Endothelial cell of umbilical vein (primary cell): ENCODE measurements at regions not wholly inside any gene's neighbourhood (a gene's known extent, or its start where the extent isn't known, plus 50 kb on each side); places are given as distances from the start of the nearest gene placed in this dataset.

ENCODE experiments used
- BruUV-seq: library from RNA; stranded (reverse); fragments of 400-500 nt; replicated peaks from 2 replicates; lab custom pipeline; 2021; lab: Mats Ljungman, UMichigan
- CTCF ChIA-PET: fragments of 300-600, 350-600 bp; sonication (Branson Sonifier 250); formaldehyde crosslinking; loops from one replicate; lab custom pipeline; 2021; ENCODE audit warnings: antibody characterized with exemption, inconsistent platforms; lab: Charles Lee
- POLR2A ChIA-PET: fragments of 300-600, 350-600 bp; sonication (Branson Sonifier 250); formaldehyde crosslinking; loops from one replicate; lab custom pipeline; 2021; ENCODE audit warnings: antibody characterized with exemption, inconsistent platforms; lab: Charles Lee
- DNase-seq: peaks from one replicate; pipeline ENCODE4 v3.0.0-alpha.2; 2011; ENCODE audit warnings: low read depth, low spot score
- FAIRE-seq: peaks from 2 replicates; lab custom pipeline; 2011; peaks lifted over from hg19 to GRCh38; lab: Jason Lieb, UNC
- H2AFZ ChIP-seq: 2 replicates; pipeline ENCODE4 v1.6.0; 2012; ENCODE audit warnings: low read depth, low read length, control low read depth, inconsistent platforms
- H3K27ac ChIP-seq: 2 replicates; pipeline ENCODE4 v1.5.1; 2011; ENCODE audit warnings: low read depth, mild to moderate bottlenecking, control low read depth, low read length, moderate library complexity; ENCODE audit not compliant: insufficient read depth
- H3K27me3 ChIP-seq, 2 experiments: 2 replicates each; pipeline versions ENCODE4 v1.6.0 to v1.6.1; 2011; ENCODE audit warnings: low read length in 2 of 2, mixed read lengths in 1 of 2; ENCODE audit not compliant: control insufficient read depth in 2 of 2, insufficient read depth in 2 of 2
- H3K36me3 ChIP-seq, 2 experiments: 2 replicates in 1 of 2; 3 replicates in 1 of 2; pipeline ENCODE4 v1.5.1; 2011; ENCODE audit warnings: low read length in 2 of 2, mild to moderate bottlenecking in 1 of 2, moderate library complexity in 1 of 2; ENCODE audit not compliant: control insufficient read depth in 2 of 2, insufficient read depth in 2 of 2; ENCODE audit errors: extremely low read depth in 1 of 2
- H3K4me1 ChIP-seq: 3 replicates; pipeline ENCODE4 v1.5.1; 2011; ENCODE audit warnings: mild to moderate bottlenecking, low read length; ENCODE audit not compliant: control insufficient read depth, insufficient read depth; ENCODE audit errors: extremely low read depth
- H3K4me2 ChIP-seq: 2 replicates; pipeline ENCODE4 v1.6.1; 2011; ENCODE audit warnings: low read length, control low read depth, mixed read lengths; ENCODE audit not compliant: insufficient read depth
- H3K4me3 ChIP-seq, 3 experiments: fragments of 200-600 bp in 1 of 3; sonication (generic), shearing (Covaris generic) in 1 of 3; replicated peaks in 1 of 3; 2 replicates each; pipeline ENCODE4 v1.5.1; 2011 to 2016; ENCODE audit warnings: control low read depth in 3 of 3, low read length in 3 of 3, mild to moderate bottlenecking in 2 of 3, inconsistent platforms in 1 of 3, low read depth in 1 of 3, moderate library complexity in 1 of 3; ENCODE audit not compliant: insufficient read depth in 1 of 3
- H3K79me2 ChIP-seq: 2 replicates; pipeline ENCODE4 v1.6.0; 2012; ENCODE audit warnings: low read length, inconsistent platforms; ENCODE audit not compliant: control insufficient read depth, insufficient read depth
- H3K9ac ChIP-seq: replicated peaks from 2 replicates; pipeline ENCODE3; 2011; ENCODE audit warnings: low read length, control low read depth; ENCODE audit not compliant: insufficient read depth; ENCODE audit errors: extremely low read depth
- H3K9me1 ChIP-seq: replicated peaks from 3 replicates; pipeline ENCODE4 v1.6.0; 2011; ENCODE audit warnings: mild to moderate bottlenecking, low read length; ENCODE audit not compliant: control insufficient read depth, insufficient read depth; ENCODE audit errors: extremely low read depth
- H3K9me3 ChIP-seq: replicated peaks from 2 replicates; pipeline ENCODE4 v1.5.1; 2012; ENCODE audit warnings: low read length, inconsistent platforms; ENCODE audit not compliant: control insufficient read depth, insufficient read depth
- H4K20me1 ChIP-seq: replicated peaks from 2 replicates; pipeline ENCODE3; 2011; ENCODE audit warnings: mild to moderate bottlenecking, low read length; ENCODE audit not compliant: control insufficient read depth, insufficient read depth; ENCODE audit errors: extremely low read depth
- EZH2 ChIP-seq: IDR thresholded peaks from 2 replicates; pipeline ENCODE4 v1.6.1; 2012; ENCODE audit warnings: borderline replicate concordance, low read depth, mild to moderate bottlenecking, moderate library complexity, low read length, inconsistent platforms; ENCODE audit not compliant: severe bottlenecking
- FOS ChIP-seq: IDR thresholded peaks from 2 replicates; pipeline ENCODE4 v1.6.1; 2011; ENCODE audit warnings: mild to moderate bottlenecking, low read length, moderate library complexity, borderline replicate concordance; ENCODE audit not compliant: insufficient read depth
- GATA2 ChIP-seq: IDR thresholded peaks from 2 replicates; pipeline ENCODE4 v1.7.0; 2011; ENCODE audit warnings: low read depth, mild to moderate bottlenecking, moderate library complexity, mixed read lengths, low read length; ENCODE audit not compliant: insufficient read length, insufficient read depth
- JUN ChIP-seq: IDR thresholded peaks from 2 replicates; pipeline ENCODE4 v1.6.1; 2011; ENCODE audit warnings: borderline replicate concordance, low read depth; ENCODE audit not compliant: insufficient read length, insufficient read depth
- MYC ChIP-seq: IDR thresholded peaks from one replicate; pipeline ENCODE4 v1.6.1; 2011; ENCODE audit warnings: mild to moderate bottlenecking, low read depth, low read length
- POLR2A ChIP-seq: IDR thresholded peaks from 2 replicates; pipeline ENCODE4 v1.6.1; 2012; ENCODE audit warnings: low read depth, mild to moderate bottlenecking, control low read depth, low read length
- POLR2AphosphoS5 ChIP-seq: IDR thresholded peaks from 2 replicates; pipeline ENCODE4 v1.6.1; 2012; ENCODE audit warnings: low read depth, mild to moderate bottlenecking, control low read depth, low read length, moderate library complexity; ENCODE audit not compliant: insufficient read depth
- dilution Hi-C: fragments of 300-500 bp; cut with MboI; formaldehyde crosslinking; loops from one replicate; pipeline ENCODE4 v1.15.0; 2019; ENCODE audit warnings: low sequenced_read_pairs; ENCODE audit not compliant: extremely low pct_ligation_motif_present
- intact Hi-C: fragments of 100-400 bp; cut with micrococcal nuclease; formaldehyde crosslinking; loops from one replicate; pipeline ENCODE4 v1.10.0; 2022
- TF ChIP-seq, protein P1 (sequence below): IDR thresholded peaks from 2 replicates; pipeline ENCODE4 v1.6.1; 2011; ENCODE audit not compliant: insufficient read depth, insufficient read length
- TF ChIP-seq, protein P2 (sequence below), 2 donors: IDR thresholded peaks; 1 replicate in 1 of 2; 2 replicates in 1 of 2; pipeline ENCODE4 v1.5.1; 2011; ENCODE audit warnings: low read length in 2 of 2, mild to moderate bottlenecking in 2 of 2, moderate library complexity in 2 of 2, control low read depth in 1 of 2, inconsistent platforms in 1 of 2, low read depth in 1 of 2; ENCODE audit not compliant: insufficient read depth in 1 of 2; ENCODE audit errors: extremely low read depth in 1 of 2

DNA sequence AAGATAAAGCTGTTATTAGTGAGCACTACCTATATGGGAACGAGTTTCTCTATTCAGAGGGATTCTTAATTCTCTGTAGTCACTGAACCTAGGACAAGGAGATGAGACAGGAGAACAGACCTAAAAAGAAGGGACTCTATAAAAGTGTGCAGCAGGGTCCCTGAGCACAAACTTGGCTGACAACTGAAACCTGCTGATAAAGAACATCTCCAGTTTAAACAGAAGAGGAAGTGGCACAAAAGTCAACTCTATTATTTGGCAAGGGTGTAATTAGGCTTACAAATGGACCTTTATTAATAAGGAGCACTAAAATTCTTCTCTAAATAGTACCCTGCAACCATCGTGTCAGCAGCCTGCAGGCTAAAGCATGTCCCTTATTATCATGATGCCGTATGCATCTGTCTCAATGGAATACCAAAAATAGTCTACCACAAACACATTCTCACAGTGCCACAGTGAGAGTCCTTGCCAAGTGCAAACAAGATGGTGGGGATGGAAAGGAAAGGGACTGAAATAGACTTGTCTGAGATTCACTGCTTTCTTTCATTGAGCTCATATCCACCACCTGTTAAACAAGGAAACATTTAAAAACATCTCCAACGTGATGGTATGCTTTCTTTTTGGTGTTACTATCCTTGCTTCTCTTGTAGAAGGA lies 260.2 kb downstream of the INSIG2 start:
- Histone ChIP-seq H3K27me3 (no peaks in the 10 kb centered on the region), H3K9me1 (no peaks in the 10 kb centered on the region), H3K4me2 (no peak overlapping the region), H3K79me2 (no peaks in the 10 kb centered on the region), H2AFZ (no peak overlapping the region), H4K20me1 (no peaks in the 10 kb centered on the region), H3K4me3 (no peak overlapping the region), H3K27ac (no peak overlapping the region), H3K4me1 (no peaks in the 10 kb centered on the region), H3K9ac (no peak overlapping the region), H3K9me3 (no peaks in the 10 kb centered on the region), H3K36me3 (no peaks in the 10 kb centered on the region)
- CTCF ChIA-PET, result no interaction called here
- DNase-seq, result no peak
- POLR2A ChIA-PET, result no interaction called here
- TF ChIP-seq, protein P1, sequence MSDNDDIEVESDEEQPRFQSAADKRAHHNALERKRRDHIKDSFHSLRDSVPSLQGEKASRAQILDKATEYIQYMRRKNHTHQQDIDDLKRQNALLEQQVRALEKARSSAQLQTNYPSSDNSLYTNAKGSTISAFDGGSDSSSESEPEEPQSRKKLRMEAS, result no peak
- TF ChIP-seq JUN (no peak), EZH2 (no peak), MYC (no peak), POLR2AphosphoS5 (no peak), GATA2 (no peak), FOS (no peak), POLR2A (no peak)
- TF ChIP-seq, protein P2, sequence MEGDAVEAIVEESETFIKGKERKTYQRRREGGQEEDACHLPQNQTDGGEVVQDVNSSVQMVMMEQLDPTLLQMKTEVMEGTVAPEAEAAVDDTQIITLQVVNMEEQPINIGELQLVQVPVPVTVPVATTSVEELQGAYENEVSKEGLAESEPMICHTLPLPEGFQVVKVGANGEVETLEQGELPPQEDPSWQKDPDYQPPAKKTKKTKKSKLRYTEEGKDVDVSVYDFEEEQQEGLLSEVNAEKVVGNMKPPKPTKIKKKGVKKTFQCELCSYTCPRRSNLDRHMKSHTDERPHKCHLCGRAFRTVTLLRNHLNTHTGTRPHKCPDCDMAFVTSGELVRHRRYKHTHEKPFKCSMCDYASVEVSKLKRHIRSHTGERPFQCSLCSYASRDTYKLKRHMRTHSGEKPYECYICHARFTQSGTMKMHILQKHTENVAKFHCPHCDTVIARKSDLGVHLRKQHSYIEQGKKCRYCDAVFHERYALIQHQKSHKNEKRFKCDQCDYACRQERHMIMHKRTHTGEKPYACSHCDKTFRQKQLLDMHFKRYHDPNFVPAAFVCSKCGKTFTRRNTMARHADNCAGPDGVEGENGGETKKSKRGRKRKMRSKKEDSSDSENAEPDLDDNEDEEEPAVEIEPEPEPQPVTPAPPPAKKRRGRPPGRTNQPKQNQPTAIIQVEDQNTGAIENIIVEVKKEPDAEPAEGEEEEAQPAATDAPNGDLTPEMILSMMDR (IDR thresholded peaks at IDR 0.05; ENCODE audit: extremely low read depth in 1 of 2, insufficient read depth in 1 of 2, low read depth in 1 of 2, low read length in 2 of 2), result no peak
- BruUV-seq, result no TSS peak
- no peak for FAIRE-seq
- intact Hi-C loops (loop anchor here (2.0 kb wide), 1 partner anchor 58 kb away; no protein-coding TSS in a partner anchor), dilution Hi-C loops (no loop called here)
